ENCODE measurements at regions not wholly inside any gene's neighbourhood (a gene's known extent, or its start where the extent isn't known, plus 50 kb on each side); places are given as distances from the start of the nearest gene placed in this dataset.
A peak's percentile ranks its signal among the peaks of the same experiment; 100 is the strongest.

DNA sequence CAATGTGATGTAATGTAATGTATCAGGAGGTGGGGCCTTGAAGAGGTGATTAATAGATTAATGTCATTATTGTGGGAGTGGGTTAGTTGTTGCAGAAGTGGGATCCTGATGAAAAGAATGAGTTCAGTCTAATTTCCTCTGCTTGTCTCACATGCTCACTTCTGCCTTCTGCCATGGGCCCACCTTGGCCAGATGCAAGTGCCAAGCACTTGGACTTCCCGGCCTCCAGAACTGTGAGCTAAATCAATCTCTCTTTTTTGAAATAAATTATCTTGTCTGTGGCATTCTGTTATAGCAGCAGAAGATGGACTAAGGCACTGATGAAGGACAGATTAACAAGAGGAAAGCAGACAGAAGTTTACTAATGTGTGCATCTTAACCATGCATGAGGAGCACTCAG lies 123.9 kb downstream of the ETS2 start:
- no peak for DNase-seq (ENCODE audit: extremely low read depth, low read depth)
- TF ChIP-seq, protein P1, sequence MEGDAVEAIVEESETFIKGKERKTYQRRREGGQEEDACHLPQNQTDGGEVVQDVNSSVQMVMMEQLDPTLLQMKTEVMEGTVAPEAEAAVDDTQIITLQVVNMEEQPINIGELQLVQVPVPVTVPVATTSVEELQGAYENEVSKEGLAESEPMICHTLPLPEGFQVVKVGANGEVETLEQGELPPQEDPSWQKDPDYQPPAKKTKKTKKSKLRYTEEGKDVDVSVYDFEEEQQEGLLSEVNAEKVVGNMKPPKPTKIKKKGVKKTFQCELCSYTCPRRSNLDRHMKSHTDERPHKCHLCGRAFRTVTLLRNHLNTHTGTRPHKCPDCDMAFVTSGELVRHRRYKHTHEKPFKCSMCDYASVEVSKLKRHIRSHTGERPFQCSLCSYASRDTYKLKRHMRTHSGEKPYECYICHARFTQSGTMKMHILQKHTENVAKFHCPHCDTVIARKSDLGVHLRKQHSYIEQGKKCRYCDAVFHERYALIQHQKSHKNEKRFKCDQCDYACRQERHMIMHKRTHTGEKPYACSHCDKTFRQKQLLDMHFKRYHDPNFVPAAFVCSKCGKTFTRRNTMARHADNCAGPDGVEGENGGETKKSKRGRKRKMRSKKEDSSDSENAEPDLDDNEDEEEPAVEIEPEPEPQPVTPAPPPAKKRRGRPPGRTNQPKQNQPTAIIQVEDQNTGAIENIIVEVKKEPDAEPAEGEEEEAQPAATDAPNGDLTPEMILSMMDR (IDR thresholded peaks at IDR 0.05; ENCODE audit: low read depth, low read length), result no peak

DNA sequence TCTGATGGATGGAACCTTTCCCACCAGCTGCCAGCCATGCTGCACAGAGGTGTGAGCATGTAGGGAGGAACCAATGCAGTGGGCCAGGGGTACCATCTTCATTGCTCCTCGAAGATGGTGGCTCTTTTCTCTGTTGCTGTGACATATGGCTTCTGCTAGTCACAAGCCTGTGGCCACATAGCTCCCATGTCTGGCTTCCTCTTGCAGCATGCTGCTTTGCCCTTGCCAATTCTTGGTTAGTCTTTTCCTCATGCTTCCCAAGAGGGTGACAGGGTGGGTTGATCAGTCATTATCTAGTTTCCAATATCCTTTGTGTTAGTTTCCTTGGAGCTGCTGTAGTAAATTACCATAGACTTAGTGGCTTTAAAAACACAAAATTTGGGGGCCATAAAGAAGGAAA lies 123.4 kb downstream of the ETS2 start:
- TF ChIP-seq, protein P1 (IDR thresholded peaks at IDR 0.05; ENCODE audit: low read depth, low read length), result no peak
- no peak for DNase-seq (ENCODE audit: extremely low read depth, low read depth)

DNA sequence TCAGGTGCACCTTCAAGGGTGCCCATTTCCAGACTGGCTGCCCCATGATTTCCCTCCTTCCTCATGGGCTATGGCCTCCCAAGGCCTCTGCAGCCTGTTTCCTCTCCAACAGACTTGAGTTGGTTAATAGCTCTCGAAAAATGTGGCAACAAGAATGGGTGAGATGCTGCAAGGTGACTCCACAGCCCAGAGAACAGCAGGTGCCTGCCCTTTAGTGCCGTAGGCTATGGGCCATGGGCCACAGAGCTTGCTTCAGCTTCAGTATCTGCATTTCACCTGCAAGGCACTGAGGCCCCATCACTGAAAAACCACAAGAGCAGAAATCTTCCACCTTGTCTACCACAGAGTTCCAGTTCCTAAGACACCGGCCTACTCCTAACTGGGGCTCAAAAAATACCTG lies 122.0 kb downstream of the ETS2 start:
- DNase-seq (ENCODE audit: extremely low read depth, low read depth), result no peak
- TF ChIP-seq, protein P1 (IDR thresholded peaks at IDR 0.05; ENCODE audit: low read depth, low read length), result no peak

DNA sequence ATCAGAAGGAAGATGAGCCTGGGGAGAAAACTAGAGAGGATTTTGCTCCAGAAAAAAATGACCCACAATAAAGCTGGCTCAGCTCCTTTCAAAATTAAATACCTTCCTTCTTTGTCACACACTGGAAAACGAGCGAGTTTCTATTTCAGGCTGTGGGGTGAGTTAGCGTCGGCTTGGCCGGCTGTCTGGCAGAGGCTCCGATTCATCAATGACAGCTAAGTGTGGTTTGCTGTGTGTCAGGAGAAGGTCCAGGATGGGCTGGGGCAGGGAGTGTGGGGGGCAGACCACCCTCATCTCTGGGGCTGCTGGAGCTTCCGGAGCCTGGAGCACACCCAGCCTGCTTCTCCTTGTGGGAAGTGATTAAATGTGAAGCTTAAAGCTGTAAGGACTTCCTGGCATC lies 120.2 kb downstream of the ETS2 start:
- TF ChIP-seq, protein P1 (IDR thresholded peaks at IDR 0.05; ENCODE audit: low read depth, low read length), result no peak
- DNase-seq (ENCODE audit: extremely low read depth, low read depth), result peak; percentile 53

DNA sequence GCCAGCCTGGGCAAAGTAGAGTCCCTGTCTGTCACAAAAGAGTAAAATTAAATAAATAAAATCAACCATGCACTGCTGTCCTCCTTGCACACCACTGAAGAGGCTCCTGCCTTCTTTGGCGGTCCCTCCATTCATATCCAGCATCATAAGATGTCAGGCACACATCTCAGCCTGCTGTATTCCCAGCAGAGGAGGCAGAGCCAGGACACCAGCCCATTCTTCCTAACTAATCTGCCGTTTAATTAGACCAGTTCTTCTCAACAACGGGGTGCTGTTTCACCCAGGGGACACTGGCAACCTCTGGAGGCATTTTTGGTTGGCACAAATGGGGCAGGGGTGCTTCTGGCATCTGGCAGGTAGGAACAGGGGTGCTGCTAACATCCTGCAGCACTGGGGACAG lies 119.7 kb downstream of the ETS2 start:
- DNase-seq (ENCODE audit: extremely low read depth, low read depth), result no peak
- TF ChIP-seq, protein P1 (IDR thresholded peaks at IDR 0.05; ENCODE audit: low read depth, low read length), result no peak

DNA sequence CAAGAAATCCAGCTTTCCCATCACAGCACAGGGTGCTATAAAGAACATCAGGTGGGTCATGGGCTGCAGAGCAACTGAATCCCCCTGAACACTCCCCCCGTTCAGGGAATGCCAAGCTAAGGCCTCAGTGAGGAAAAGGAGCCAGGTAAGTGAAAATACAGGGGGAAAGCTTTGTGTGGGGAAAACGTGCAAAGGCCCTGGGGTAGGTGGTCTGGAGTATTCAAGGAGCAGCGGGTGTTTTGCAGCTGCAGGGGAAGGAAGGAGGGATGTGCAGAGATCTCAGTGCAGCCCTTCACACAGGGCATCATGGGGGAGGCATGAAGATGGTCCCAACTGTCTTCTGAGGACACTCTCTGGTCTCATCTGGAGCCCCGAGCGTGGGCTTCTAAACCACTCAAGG lies 119.2 kb downstream of the ETS2 start:
- no peak for DNase-seq (ENCODE audit: extremely low read depth, low read depth)
- TF ChIP-seq, protein P1 (IDR thresholded peaks at IDR 0.05; ENCODE audit: low read depth, low read length), result no peak

DNA sequence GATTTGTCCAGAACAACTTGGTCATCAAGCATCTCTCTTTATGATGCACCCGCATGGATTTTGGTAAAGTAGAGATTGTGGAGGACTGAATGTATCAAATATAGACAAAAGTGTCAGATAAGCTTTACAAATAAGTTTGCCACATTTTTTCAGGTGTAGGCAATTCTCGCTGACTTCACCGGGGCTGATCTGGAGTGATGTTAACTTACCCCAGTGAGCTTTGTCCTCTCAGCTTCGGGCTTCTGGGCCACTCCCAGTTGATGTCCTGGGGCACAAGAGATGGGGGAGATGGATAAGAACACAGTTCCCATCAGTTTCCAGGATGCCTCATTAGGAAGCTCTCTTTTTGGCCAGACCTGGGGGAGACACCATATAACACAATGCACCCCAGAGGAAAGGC lies 117.7 kb downstream of the ETS2 start:
- DNase-seq (ENCODE audit: extremely low read depth, low read depth), result no peak
- TF ChIP-seq, protein P1 (IDR thresholded peaks at IDR 0.05; ENCODE audit: low read depth, low read length), result no peak

All from AG09319 (cell line).